Left ventricle myocardium superior (tissue), 1 donor: ENCODE measurements at regions not wholly inside any gene's neighbourhood (a gene's known extent, or its start where the extent isn't known, plus 50 kb on each side); places are given as distances from the start of the nearest gene placed in this dataset.

Experiments used
- ATAC-seq: fragments of 200-7000 bp; cut with Tn5 transposase; one replicate; pipeline ENCODE4 v1.9.1; 2020; ENCODE audit warnings: mild to moderate bottlenecking, moderate library complexity
- DNase-seq: peaks from one replicate; pipeline ENCODE4 v3.0.0-alpha.2; 2020
- intact Hi-C: fragments of 100-400 bp; cut with micrococcal nuclease; formaldehyde crosslinking; loops from one replicate; pipeline ENCODE4 v1.11.0; 2022
- donor health status: DM: no; HTN: yes; CAD: no; lungs with severe emphysema.

DNA sequence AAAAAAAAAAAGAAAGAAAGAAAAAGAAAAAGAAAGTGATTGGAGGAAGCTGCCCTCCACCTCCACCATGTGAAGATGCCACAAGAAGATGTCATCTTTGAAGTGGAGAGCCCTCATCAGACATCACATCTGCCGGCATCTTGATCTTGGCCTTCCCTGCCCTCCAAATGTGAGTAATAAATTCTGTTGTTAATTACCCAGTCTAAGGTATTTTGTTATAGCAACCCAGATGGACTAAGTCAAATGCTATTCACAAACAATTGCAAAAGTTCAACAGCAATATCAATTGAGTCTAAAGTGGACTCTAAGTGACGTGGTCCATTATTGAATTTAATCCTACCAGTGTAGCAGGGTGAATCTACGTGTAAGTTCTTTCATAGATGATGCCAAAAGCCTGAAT, 55.9 kb upstream of the NUP160 start:
- no peak for ATAC-seq
- intact Hi-C loops, result no loop called here
- no peak for DNase-seq

DNA sequence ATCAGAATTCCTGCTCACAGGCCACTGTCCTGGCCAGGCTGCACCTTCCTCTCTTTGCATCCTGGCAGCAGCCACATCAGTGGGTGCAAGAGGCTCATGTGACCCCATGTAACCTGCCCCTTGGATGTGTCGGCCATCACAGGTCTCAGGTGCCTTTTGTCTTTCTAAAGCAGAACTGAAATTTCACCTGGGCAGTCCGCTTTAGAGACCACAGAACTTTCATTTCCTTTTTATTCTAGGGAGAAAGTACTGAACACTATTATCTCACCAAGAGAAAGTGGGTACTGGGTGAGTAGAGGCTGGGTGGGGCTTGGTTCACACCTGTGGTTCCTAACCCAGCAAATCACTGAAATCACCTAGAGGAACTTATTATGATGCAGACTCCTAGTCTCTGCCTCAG, 51.7 kb upstream of the NUP160 start:
- intact Hi-C loops, result no loop called here
- DNase-seq (no peak), ATAC-seq (no peak)
